NOMO-1 treated with DMSO at 0.1 percent for 48 hours (cell line): ENCODE measurements at regions not wholly inside any gene's neighbourhood (a gene's known extent, or its start where the extent isn't known, plus 50 kb on each side); places are given as distances from the start of the nearest gene placed in this dataset.
"Not testable (repeated sequence)": the region's sequence is repeated elsewhere in the genome, so short reads cannot be mapped to it uniquely, and the experiment has no call there.

Experiments used
- DNase-seq: peaks from one replicate; lab custom pipeline; 2025; ENCODE audit not compliant: unreplicated experiment; lab: John Stamatoyannopoulos, UW

- no peak for DNase-seq
These were observed 1766.9 kb downstream of the SLITRK1 start for GRCh38 chr13:82115391-82115790.

DNA sequence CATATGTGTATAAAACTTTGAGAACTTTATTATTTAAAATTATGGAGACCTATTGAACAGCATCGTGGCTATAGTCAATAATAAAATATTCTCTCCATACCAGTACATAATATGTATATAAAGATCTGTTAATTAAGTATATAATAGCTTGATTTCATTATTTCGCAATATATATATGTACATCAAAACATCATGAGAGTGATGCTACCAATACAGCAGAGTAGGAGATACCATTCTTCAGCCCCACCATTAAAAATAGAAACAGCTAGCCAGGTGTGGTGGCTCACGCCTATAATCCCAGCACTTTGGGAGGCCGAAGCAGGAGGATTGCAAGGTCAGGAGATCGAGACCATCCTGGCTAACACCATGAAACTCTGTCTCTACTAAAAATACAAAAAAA is 1755.3 kb upstream of the SPRY2 start:
- no peak for DNase-seq

GRCh38 chr13:82092312-82092711 is 1751.4 kb upstream of the SPRY2 start:
- no peak for DNase-seq

DNA sequence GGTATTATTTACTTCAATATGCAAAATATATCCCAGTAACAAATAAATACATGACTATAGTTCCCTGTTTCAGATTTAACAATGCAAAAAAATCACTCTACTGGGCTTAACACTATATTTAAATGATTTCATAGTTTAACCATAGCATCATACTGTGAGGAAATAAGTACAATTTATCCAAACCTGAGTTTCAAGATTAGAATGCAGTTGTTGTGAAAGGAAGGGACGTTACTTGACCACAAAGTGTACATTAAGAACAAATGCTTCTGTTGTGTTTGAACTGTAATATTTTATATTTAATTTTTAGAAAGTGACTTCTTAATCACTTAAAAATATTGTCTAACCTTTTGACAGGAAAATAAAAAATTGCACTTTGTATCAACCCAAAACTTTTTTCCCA is 1747.9 kb upstream of the SPRY2 start:
- no peak for DNase-seq

- no peak for DNase-seq
These were observed 1735.6 kb upstream of the SPRY2 start for GRCh38 chr13:82076496-82076895.

DNA sequence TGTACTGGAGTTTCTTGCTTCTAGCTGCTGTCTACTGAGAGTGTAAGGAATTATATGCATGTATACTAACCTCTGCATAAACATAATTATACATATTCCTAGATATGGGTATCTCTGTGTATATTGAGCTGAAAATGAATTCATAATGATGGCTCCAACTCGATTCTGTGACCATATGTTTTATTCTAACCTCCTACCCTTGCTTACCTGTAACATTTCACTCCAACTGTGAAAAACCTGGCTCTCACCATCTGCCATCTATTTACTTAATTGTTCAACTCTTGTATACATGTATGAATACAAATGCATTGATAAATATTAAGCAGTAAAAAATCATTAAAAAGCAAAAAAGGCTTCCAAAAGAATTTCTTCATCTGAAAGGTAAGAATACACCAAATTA is 1729.5 kb upstream of the SPRY2 start:
- DNase-seq: no peak

DNA sequence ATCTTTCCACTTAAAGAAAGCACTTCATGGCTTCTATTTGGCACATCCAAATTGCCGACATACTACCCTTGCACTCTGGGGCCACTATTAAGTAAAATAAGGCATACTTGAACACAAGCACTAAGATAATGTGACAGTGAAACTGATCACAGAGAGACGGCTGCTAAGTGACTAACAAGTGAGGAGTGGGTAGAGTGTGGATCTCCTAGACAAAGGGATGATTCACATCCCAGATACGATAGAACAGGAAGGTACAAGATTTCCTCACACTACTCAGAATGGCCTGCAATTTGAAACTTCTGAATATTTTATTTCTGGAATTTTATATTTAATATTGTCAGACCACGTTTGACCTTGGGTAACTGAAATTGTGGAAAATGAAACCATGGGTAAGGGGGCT is 1721.8 kb upstream of the SPRY2 start:
- DNase-seq: no peak

GRCh38 chr13:82058364-82058763 is 1717.4 kb upstream of the SPRY2 start:
- DNase-seq: no peak

DNA sequence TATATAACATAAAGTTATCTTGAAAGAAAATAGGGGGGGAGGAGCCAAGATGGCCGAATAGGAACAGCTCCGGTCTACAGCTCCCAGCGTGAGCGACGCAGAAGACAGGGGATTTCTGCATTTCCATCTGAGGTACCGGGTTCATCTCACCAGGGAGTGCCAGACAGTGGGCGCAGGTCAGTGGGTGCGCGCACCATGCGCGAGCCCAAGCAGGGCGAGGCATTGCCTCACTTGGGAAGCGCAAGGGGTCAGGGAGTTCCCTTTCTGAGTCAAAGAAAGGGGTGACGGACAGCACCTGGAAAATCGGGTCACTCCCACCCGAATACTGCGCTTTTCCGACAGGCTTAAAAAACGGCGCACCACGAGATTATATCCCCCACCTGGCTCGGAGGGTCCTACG is 1704.4 kb upstream of the SPRY2 start:
- not testable (repeated sequence) for DNase-seq

DNA sequence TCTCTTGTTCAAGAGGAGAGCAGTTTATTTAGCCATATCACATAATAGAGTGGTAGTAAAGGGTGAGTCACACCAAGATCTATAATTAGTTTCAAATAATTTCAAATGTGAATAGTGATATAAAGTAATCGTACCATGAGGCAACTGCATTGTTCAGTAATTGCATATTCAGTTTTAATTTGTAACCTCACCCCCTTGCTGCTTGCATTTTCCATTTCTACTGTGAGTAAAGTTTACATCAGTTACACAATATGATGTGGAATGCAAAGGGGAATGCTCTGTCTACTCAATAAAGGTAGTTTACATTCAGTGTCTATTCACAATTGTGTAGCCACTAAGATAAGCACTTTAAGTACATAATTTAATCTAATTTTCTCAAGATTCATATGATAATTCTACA is 1695.7 kb upstream of the SPRY2 start:
- no peak for DNase-seq

- no peak for DNase-seq
These were observed 1670.4 kb upstream of the SPRY2 start for GRCh38 chr13:82011355-82011754.

- no peak for DNase-seq
These were observed 1669.9 kb upstream of the SPRY2 start for GRCh38 chr13:82010780-82011179.

GRCh38 chr13:82002710-82003109 is 1661.8 kb upstream of the SPRY2 start:
- no peak for DNase-seq

DNA sequence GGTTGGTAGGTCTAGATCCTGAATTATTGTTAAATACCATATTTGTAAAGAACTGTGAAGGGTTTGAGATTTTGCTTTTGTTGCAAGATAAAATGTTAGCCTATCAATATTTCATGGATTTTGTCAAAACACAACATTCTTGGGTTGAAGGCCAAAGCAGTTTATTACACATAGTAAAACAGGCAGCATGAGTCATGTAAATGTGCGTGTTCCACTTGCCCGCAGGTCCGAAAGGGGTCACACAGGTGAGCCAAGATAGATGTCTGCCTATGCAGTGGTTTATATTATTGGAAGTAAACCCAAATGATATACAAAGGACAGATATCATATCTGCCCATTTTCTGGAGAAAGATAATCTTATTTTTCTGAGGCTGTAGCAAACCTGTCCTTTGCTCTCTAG is 1654.4 kb upstream of the SPRY2 start:
- DNase-seq: no peak

GRCh38 chr13:81990652-81991051 is 1649.7 kb upstream of the SPRY2 start:
- DNase-seq: no peak

DNA sequence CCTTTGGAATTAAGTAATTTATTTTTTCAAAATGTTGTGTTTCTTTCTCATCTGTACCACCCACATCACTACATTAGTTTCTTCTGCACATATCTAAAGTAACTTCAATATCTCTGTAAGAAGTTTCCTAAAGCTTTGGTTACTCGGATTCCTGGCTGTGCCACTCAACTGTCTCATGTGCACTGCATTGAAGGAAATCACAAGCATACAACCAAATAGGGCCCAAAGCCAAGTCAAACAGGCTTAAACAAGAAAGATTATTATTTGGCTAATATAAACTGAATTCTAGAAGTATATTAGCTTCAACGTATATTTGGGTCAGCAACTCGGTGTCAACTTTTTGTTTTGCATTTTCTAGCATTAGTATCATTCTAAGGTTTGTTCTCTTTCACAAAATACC is 1647.6 kb upstream of the SPRY2 start:
- no peak for DNase-seq

- no peak for DNase-seq
These were observed 1646.9 kb upstream of the SPRY2 start for GRCh38 chr13:81987677-81988357.

DNA sequence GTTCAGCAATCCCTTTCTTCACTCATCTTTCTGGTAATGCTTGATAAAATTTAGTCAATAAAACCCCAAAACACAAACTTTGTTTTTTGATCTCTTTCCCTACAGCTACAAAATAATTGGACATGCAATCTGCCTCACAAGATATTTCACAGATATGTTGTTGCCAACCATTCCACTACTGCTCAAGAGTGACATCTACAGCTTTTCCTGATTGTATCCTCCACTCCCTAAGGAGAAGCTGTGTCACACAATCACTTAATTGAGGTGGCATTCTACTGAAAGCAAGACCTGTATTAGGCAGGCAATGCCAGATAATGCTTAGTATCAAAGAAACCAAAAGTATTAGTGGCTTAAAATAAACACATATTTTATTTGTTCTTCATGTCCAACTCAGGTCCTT is 1646.2 kb upstream of the SPRY2 start:
- DNase-seq: no peak

GRCh38 chr13:81986308-81986707 is 1645.4 kb upstream of the SPRY2 start:
- DNase-seq: no peak

DNA sequence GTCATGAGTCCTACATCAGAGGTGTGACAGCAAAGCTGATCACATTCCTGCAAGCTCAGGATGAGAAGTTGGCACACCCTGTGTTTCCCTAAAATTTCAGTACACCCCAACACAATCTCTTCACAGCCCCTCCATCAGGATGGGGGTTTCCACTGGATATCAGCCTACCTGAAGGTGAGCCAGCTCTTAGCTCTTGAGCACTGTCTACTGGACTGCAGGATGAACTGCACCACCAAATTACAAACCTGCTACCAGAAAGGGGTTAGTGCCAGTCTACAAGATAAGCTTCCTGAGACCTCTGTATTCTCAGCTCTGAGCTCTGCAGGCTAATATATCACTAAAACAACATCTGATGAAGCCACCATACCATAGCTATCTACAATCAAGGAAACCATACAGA is 1616.2 kb upstream of the SPRY2 start:
- DNase-seq: no peak

DNA sequence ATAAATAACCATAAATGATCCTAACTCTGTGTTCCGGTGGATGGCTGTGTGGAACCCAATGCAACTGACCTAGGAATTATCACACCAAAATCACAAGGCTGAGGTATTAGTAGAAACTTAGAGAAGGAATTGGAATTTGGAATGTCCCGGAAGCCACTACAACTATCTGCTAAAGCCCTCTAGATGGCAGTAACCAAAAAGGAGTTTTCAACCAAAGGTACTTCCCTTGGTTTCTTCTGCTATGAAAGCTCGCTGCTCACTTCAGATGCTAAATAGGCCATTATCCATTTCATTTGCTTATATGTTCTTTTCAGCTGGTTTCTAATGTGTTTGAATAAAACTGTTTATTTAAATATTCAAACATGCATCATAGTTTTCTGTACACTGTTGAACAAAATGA is 1589.1 kb upstream of the SPRY2 start:
- DNase-seq: peak; percentile 36

DNA sequence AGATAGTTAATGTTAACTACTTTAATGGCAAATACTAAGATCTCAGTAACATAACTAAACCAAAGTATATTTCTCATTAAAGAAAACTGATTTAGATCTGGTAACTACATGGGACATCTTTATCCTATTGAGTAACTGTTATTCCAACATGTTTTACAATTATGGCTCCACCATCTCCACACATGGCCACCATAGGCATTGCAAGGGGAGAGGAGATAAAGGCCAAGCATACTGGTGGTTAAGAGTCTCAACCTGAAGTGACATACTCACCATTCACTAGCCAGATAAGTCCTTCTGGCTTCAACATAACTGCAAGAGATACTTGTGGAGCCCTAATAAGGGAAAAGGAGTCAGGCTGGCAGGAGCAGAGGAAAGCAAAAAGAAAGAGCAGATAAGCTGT is 1586.4 kb upstream of the SPRY2 start:
- DNase-seq: no peak

- no peak for DNase-seq
These were observed 1576.9 kb upstream of the SPRY2 start for GRCh38 chr13:81917810-81918209.

DNA sequence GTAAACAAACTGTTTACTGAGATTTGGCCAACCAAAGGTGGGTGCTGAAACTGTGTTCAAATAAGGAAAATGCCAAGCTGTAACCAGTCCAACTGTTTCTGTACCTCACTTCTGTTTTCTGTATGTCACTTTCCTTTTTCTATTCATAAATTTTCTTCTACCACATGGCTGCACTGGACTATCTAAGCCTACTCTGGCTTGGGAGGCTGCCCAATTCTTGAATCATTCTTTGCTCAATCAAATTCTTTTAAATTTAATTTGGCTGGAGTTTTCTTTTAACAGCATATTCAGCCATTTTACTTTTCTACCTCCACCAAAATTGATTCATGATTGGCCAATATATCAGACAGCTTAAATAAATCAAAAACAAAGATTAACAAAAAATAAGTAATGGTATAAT is 1575.5 kb upstream of the SPRY2 start:
- no peak for DNase-seq
